HG02870 (cell line): ENCODE measurements at regions not wholly inside any gene's neighbourhood (a gene's known extent, or its start where the extent isn't known, plus 50 kb on each side); places are given as distances from the start of the nearest gene placed in this dataset.

Source experiments
- ATAC-seq: cut with Tn5 transposase; IDR thresholded peaks from one replicate; pipeline ENCODE4 v1.9.1; 2021; ENCODE audit warnings: mild to moderate bottlenecking, moderate library complexity; ENCODE audit not compliant: unreplicated experiment

DNA sequence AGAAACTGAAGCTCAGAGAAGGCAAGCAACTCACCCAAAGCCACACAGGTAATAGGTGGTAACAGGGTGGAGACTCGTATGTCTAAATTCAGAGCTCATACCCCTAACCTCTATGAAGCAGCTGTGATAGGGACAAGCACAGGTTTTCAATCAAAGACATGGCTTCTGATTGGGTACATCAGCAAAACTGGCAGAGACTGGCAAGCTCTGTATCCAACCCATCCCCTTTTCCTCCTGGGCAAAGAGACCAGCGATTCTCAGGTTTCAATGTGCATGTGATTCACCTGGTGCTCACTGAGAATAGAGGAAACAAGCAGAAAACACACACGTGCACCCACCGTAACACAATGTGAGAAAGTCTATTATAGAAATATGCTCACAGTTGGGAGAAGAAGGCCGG is 153.0 kb downstream of the SMIM20 start:
- no peak for ATAC-seq

DNA sequence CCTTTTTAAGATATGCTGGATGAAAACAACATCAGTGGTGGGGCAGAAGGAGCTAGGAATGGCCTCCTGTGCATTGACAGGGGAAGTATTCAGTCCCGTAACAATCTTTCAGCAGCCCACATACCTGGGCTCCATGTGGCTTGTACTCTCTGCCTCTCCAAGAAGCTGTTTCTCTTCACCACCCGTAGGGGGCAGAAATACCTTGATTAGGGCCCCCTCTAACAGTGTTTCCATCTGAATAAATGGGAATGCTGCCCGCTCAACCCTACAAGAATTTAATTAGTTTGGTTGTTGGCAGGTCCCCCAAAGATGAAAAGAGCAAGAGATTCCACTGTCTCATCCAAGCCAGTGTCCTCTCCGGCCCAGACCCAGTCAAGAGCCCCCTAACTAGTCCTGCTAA is 155.2 kb downstream of the SMIM20 start:
- no peak for ATAC-seq

DNA sequence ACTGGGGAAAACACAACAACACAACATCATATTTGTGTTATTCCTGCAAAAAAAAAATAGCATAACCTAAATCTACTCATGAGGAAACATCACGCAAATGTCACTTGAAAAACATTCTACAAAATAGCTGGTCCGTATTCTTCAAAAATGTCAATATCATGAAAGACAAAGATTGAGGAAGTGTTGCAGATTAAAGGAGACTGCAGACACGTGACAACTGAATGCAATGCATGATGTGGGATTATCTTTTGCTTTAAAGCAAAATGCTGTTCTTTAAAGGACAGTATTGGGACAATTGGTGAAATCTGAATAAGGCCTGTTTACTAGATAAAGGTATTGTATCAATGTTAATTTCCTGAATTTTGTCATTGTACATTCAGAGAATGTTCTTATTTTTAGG is 157.7 kb downstream of the SMIM20 start:
- no peak for ATAC-seq

DNA sequence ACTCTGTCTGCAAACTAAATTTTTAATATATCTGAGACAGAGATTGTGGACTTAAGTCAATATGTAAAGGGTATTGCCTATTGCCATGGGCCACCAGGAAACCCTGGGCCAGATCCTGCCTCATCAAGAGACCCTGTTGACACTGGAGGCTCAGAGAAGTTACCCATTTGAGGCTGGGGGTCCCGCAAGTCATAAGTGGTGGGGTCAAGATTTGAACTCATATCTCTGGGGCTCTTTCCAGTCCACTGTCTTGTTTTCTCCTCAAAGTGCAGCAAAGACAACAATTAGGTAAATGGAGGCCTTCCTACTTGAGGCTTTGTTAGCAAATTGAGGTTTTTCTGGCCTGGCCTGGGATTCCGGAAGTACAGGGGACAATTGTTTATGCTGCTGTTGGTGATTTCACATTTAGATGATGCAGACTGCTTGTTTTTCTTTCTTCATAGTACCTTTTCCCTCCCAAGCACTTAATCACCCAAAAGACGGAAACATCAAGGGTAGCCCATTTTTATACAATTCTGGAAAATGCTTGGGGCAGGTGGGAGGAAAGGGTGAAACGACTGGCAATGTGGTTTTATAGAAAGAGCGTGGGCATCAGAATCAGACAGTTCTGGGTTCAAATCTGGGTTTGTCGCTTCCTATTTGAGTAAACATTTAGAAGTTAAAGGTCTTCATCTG is 160.0 kb downstream of the SMIM20 start:
- no peak for ATAC-seq

DNA sequence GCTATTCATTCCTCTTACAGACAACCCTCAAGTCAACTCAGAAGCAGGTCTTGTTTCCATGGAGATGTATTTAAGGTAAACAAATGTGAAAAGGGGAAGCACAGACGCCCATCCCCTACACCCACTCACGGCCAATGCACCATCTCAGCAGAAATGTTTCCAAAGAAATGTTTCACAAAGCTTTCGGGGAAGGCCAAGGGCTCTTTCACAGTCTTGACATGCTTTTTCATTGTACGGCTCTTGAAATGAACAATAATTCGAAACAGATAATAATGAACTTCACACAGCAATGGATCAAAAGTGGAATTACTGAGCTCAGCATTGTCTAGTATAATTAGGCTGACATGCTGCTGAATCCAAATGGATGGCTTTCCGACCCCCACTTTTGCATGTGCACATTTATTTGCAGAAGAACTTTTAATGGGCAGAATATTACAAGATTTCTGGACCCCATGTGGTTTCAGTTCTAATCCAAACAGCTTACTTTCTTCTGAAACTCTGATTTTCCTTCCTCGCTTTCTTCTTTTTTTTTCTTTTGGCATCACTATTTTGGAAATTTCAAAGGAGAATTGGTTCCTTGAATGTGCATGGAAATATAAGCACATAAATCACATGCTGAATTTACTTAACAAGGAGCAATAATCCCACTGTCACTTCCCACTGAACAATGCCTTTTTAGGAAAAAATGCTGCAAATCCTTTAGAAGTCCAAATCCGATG is 160.9 kb downstream of the SMIM20 start:
- ATAC-seq, result peak; percentile 78

DNA sequence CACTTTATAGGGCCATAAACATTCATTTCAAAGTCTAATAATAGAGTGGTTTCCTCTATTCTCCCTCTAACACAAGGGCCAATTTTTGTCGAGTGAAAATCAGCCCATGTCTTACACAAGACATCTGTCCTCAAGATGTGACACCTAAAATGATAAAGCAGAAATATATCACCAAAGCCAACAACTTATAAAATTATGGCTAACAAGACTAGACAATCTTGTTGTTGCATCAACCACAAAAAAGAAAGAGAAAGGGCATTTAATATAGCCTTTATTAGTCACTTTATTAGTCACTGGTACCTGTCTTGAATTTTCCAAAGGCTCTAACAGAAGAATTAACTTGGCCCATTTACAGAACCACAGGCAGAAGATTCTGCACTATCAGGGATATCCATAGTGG is 161.6 kb downstream of the SMIM20 start:
- ATAC-seq, result peak; percentile 0

DNA sequence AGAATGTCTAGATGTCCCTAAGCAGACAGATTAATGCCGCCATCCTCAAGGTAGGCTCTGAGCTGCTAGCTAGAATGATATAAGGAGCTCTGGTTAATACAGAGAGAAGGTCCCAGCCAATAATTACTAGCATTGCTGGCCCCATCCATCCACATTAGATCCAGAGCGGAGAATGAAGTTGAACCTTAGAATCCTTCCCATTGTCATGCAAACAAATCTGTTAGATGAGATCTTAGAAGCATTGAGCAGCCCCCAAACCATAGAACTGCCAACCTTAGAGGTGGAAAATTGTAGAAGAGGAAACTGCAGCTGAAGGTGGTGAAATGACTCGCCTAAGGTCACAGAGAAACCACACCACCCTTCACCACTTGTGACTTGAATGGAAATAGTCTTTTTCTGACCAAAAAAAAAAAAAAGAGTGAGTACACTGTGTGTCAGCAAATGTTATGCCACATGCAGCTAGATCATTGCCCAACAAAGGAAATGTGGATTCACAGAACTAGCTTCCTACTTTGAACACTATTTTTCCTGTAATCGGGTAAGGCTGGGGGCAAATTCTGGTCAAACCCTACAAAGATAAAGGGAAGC is 162.1 kb downstream of the SMIM20 start:
- ATAC-seq, result peak; percentile 82

DNA sequence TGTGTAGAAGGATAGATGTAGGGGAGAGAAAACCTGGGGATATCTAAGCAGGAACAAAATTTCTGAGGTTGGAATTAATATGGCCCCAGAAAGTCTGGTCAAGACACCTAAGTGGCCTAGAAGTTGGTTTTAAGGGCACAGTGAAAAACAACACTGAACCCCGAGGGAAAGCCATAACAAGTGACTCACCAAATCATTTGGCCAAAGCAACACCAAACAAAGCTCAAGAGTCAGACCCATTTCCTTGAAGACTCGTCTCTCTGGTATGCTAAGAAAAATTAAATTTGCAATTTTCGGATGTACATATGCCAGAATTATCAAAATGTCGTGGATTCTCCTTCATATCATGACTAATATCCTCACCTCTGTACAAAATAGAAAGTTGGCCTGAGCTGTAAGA is 162.9 kb downstream of the SMIM20 start:
- no peak for ATAC-seq

DNA sequence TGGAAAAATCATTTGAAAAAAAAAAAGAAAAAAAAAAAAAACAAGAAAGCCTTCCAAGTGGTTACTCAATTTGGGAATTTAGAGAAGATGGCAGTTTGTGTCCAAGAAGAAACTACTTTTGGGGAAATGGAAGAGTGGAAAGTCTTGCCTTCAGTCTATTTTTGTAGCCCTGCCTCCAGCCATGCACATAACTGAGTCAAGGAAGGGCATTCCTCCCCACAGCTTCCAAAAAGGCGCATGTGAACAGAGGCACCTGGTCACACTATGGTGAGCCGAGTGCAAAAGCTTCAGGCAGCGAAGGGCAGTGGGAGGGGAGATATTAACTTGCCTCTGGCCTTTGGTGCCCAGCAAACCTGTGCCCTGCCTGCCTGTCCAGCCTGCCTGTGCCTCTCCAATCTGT is 163.7 kb downstream of the SMIM20 start:
- no peak for ATAC-seq

DNA sequence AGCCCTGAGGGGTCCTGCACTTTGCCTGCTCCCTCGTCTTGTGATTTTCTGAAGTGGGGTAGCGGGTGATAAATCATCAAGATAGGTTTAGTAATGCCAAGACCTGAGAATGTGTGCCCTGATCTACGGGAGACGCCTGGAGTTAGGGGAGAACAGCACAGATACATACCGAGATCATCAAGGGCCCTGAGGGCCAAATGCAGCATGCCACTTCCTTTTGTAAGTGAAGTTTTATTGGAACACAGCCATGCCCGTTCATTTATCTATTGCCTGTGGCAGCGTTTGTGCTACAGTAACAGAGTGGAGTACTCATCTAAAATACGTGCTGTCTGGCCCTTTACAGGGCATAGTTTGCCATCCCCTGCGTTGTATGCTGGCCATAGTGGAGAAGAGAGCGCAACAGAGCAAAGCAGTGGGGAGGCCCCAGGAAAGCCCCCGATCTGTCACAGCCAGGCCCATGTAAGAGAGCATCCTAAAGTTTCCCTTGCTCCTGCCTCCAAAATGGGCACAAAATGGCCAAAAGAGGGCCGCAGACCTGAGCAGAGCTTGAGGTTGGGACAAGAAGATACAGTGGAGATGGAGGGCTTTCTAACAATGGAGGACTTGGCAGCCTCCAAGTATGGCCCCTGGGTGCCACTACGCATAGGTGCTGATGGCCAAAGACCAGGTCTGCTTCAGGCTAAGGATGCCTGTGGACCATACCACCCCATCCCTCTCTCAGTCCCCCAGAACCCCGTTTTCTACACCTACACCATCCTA is 167.0 kb downstream of the SMIM20 start:
- ATAC-seq, result no peak

DNA sequence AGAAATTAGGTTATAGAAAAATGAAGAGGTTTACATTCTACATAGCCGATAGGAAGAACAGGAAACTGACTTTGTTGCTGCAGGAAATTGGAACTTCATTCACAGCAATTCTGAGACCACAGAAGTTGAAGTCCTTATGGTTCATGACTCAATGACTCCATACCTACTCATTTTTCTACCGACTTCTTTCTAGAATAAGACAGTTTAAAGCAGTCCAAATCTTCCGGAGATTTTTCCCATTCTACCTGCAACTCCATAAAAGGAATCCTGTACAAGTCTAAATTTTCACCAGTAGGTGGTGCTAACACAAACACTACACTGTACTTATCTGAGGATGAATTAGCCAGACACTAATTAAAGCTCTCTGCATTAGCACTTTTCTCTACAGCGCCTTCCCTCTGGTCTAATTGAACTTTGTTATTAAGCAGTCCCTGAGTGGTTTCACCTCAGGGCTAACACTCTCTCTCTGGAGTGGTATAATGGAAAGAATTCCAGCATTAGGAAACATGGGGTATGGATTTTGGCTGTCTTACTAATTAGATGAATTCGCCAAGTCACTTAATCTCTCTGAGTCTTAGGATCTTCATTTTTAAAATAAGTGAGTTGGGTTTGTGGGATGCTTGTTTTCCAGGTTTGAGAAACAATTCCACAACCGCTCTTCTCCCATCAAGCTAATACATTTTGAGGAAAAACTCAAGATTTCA is 167.9 kb downstream of the SMIM20 start:
- ATAC-seq, result peak; percentile 28

DNA sequence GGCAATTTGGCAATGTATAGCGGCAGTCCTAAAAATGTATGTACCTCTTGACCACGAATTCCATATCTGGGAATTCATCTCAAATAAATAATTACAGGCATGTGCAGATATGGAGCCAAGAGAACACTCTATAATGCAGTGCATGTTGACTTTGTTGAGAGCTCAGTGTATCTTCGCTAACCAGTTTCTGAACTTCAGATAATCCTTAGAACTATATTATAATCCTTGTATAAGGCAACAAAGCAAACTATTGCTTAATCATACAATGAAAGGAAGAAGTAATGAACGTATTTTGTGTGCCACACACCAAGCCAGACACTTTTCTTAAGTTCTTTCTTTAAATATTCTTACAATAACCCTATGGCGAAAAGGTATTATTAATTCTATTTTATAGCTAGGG is 168.5 kb downstream of the SMIM20 start:
- ATAC-seq, result no peak

DNA sequence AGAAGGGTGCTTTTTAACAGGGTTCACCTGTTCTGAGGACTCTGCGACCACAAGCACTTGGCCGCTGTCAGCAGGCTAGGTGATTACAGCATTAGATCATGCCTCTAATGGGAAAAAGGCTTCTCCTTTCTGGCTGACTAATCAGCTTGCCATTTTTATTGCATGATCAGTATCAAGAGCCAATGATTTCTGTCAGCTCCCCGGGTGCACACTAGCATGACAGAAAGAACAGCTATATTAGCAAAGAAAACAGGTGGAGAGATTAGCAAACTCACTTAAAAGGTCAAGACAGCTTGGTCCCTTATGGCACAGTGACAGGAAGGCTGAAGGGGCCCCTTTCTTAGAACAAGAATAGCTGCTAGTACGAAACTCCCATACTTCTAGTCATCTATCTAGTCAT is 170.0 kb downstream of the SMIM20 start:
- peak; percentile 75 for ATAC-seq

DNA sequence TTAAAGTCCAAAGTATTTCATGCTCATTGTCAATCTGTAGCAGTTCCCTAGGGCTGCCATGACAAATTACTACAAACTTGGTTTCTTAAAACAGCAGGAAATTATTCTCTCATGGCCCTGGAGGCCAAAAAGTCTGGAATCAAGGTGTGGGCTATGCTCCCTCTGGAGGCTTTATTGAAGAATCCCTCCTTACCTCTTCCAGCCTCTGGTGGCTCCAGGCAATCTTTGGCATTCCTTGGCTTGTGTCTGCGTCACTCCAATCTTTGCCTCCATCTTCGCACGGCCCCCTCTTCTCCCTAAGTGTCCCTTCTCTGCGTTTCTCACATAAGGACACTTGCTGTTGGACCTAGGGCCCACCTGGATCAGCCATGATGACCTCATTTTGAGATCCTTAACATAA is 170.4 kb downstream of the SMIM20 start:
- ATAC-seq, result no peak

DNA sequence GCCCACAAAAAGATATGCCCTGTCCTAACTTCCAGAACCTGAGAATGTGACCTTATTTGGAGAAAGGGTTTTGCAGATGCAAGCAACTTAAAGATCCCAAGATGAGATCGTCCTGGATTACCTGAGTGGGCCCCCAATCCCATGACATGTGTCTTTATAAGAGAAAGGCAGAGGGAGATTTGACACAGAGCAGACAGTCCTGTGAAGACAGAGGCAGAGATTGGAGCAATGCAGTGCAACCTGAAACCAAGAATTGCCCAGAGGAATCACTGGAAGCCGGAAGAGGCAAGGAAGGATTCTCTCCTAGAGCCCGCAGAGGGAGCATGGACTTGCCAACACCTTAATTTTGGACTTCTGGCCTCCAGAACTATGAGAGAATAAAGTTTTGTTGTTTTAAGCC is 171.5 kb downstream of the SMIM20 start:
- no peak for ATAC-seq

DNA sequence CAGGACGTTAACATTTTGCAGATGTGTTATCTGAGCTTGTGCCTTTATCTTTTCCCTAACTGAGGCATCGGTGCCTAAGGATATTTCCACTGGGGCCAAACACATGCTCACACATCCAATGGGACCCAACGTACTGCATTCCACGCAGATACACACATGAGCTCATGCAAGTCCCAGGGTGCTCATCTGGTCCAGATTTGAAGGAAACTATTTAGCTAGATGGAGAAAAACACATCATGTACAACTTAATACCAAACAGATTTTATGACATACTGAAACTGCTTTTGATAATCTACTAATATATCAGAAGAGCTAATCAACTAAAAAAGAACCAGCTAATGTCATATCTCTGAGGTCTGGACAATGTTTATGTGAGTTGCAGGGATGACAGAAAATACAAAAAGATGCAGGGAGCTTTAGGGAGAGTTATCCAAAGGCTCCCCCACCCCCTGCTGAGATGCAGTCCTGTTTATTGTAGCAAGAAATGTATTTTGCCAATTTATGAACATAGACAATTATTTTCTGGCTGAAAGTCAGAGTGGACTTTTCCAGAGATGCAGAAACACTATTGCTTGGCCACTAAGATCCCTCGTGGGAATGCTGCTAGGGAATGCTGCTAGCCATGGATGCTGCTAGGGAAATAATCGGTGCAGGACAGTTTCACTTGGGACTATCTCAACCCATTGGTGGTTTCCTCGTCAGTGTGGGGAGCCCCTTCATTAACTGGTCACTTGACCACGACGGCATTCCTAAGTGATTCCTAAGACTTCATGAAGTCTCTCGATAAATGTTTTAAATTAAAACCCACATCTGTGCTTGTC is 172.8 kb downstream of the SMIM20 start:
- no peak for ATAC-seq

DNA sequence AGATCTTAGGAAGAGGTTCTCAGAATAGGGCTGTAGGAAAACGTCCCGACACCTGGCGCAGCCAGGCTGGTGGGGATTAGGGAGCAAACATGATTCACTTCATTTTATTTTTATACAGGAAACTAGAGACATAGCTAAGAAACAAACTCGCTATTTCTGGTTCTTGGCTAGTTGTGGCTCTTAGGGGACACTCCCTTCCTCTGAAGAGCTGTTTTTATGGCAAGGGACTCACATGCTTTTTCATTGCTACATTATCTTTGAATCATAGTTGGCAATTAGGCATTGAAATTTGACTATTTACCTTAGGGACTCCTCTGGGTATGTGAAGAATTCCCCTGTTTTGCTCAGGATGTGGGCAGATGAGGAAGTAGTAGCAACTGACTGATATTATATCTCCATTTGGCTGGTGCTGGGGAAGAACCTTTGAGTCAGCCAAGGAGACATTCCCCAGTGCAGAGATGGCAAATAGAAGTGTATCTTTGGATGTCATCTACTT is 174.5 kb downstream of the SMIM20 start:
- ATAC-seq, result peak; percentile 57

DNA sequence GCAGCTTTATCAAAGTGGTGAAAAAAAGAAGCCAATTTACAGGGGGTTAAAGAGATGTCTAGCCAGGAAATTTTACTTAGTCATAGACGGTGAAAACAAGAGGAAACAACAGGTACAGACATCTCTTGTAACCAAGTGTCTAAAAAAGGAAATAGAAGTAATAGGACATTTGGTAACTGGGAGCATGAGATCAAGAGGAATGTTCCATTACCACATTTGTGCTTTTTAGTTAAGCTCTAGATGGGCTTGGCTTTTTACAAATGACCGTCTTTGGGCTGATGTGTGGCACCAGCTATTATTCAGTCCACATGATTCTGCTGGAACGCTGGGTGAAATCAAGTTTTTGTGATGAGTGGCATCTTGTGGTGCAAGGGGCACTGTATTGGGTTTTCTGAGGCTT is 179.5 kb downstream of the SMIM20 start:
- ATAC-seq, result no peak

DNA sequence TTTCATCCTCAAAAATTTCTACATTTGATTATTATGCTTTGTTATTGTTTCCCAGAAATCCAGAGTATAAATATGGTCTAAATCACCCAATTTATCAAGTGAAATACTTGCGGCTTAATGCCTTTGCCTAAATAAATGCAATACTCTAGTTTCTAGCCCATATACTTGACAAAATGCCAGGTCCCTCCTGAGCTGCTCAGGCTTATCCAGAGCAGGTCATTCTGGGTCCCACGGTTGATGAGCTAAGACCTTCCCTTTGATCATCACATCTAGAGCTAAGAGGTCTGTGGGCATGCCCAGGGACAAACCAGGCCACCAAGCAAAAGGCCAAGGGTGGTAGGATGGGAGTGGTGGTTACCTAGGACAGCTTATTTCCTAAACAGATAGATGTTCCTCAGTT is 180.1 kb downstream of the SMIM20 start:
- no peak for ATAC-seq

DNA sequence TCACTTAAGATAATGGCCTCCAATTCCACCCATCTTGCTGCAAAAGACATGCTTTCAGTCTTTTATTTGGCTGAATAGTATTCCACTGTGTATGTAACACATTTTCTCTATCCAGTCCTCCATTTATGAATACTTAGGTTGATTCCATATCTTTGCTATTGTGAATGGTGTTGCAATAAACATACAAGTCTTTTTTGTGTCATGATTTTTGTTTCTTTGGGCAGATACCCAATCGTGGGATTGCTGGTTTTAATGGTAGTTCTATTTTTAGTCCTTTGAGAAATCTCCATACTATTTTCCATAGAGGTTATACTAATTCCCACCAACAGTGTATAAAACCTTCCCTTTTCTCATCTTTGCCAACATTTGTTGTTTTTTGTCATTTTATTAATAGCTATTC is 180.9 kb downstream of the SMIM20 start:
- no peak for ATAC-seq
